ENCODE measurements at regions not wholly inside any gene's neighbourhood (a gene's known extent, or its start where the extent isn't known, plus 50 kb on each side); places are given as distances from the start of the nearest gene placed in this dataset.

DNA sequence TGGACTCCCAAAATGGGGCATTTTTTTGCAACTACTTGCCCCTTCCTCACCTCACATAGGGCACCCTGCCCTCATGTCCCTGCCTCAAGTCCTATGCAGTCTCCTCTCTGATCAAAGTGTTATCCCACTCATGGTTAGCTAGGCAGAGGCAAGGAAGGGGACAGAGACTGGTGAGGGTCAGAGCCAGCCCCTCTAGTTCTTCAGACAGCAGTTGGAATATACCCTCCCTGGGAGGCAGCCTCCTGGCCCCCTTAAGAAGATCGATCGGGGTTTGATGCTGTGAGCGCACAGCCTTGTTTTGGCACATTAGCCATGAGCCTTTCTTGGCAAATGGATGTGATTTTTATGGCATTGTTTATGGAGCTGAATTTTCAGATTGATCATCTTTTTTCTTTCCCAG, 436.9 kb downstream of the BUD13 start:
- H3K4me3 ChIP-seq (ENCODE audit: control insufficient read depth, low read depth, low read length), result no peak overlapping the region
- TF ChIP-seq, protein P1, sequence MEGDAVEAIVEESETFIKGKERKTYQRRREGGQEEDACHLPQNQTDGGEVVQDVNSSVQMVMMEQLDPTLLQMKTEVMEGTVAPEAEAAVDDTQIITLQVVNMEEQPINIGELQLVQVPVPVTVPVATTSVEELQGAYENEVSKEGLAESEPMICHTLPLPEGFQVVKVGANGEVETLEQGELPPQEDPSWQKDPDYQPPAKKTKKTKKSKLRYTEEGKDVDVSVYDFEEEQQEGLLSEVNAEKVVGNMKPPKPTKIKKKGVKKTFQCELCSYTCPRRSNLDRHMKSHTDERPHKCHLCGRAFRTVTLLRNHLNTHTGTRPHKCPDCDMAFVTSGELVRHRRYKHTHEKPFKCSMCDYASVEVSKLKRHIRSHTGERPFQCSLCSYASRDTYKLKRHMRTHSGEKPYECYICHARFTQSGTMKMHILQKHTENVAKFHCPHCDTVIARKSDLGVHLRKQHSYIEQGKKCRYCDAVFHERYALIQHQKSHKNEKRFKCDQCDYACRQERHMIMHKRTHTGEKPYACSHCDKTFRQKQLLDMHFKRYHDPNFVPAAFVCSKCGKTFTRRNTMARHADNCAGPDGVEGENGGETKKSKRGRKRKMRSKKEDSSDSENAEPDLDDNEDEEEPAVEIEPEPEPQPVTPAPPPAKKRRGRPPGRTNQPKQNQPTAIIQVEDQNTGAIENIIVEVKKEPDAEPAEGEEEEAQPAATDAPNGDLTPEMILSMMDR (IDR thresholded peaks at IDR 0.05; ENCODE audit: control insufficient read depth, insufficient read depth, low read depth, low read length, missing control alignments), result no peak
- no peak for DNase-seq (ENCODE audit: low read depth)

DNA sequence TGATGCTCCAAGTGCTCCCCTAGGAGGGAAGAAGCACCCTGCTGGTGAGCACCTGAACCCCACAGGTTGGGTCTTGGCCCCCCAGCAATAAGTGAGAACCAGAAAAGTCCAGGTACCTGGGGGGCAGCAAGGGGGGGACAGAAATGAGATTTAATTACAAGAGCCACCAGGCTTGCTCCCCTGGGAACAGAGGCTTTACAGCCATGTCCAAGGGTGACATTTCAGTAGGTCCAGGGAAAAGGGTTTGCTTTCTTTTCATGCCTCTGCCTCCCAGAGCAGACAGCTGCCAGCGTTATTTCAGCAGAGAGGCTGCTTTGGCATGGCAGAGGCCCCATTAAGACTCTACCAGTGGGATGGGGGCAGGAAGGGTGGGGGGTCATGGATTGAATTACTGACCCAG, 437.7 kb downstream of the BUD13 start:
- TF ChIP-seq, protein P1 (IDR thresholded peaks at IDR 0.05; ENCODE audit: control insufficient read depth, insufficient read depth, low read depth, low read length, missing control alignments), result no peak
- H3K4me3 ChIP-seq (ENCODE audit: control insufficient read depth, low read depth, low read length), result no peak overlapping the region
- DNase-seq (ENCODE audit: low read depth), result no peak

DNA sequence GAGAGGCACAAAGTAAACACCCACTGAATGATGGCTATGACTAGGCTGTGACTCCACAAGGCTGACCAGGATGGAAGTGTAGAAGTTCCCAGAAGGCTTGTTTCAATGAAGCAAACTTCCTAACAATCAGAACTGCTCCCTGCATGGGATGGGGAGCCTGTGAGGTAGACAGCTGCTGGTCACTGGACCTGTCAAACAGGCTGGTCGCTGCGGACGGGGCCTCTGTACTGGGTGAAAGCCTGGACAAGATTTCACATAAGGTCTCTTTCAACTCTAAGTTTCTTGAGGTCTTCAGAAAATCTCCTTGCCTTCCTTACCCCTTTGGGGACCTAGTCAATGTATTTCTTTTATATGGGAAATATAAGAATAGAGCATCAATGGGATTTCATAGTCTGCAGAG, 438.2 kb downstream of the BUD13 start:
- H3K4me3 ChIP-seq (ENCODE audit: control insufficient read depth, low read depth, low read length), result no peak overlapping the region
- DNase-seq (ENCODE audit: low read depth), result no peak
- TF ChIP-seq, protein P1 (IDR thresholded peaks at IDR 0.05; ENCODE audit: control insufficient read depth, insufficient read depth, low read depth, low read length, missing control alignments), result no peak

DNA sequence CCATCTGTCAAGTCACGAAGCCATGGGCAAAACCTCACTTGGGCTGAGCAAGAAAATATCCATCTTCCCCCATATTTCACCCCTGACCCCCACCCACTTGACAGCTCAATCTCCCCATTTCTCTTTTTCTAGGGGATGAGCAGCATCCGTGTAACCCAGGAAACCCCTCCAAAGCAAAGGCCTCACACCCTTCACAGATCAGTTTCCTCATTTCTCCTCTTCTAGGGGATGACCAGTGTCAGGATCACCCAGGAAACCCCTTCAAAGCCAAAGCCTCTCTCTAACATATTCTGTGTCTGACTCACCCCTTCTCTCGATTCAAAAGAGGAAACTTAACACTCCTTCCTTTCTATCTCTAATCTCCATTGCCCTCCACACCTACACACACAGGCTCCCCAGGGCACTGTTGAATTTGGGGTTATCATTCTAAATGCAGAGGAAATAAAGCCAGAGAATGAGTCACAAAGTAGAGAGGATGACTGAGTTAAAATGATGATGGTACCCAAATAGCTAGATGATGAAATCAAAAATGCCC, 439.7 kb downstream of the BUD13 start:
- no peak overlapping the region for H3K4me3 ChIP-seq (ENCODE audit: control insufficient read depth, low read depth, low read length)
- TF ChIP-seq, protein P1 (IDR thresholded peaks at IDR 0.05; ENCODE audit: control insufficient read depth, insufficient read depth, low read depth, low read length, missing control alignments), result no peak
- no peak for DNase-seq (ENCODE audit: low read depth)

DNA sequence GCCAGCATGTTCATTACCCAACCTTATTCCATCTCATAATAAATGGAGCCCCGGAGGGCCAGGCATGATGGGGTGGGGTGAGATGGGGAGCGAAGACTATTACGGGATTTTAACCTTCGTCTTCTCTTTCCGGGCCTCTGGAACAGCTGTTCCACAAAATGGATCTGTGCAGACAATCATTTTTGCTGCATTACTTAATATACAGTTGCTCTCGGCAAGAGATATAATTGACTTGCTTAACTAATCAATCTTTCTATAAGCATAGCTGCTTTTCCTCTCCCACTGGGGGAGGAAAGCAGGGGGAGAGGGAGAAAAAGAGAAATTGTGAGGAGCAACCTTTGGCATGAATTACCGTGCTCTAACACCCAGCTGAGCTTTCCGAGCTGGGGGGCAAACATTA, 440.4 kb downstream of the BUD13 start:
- TF ChIP-seq, protein P1 (IDR thresholded peaks at IDR 0.05; ENCODE audit: control insufficient read depth, insufficient read depth, low read depth, low read length, missing control alignments), result no peak
- no peak overlapping the region for H3K4me3 ChIP-seq (ENCODE audit: control insufficient read depth, low read depth, low read length)
- DNase-seq (ENCODE audit: low read depth), result no peak

DNA sequence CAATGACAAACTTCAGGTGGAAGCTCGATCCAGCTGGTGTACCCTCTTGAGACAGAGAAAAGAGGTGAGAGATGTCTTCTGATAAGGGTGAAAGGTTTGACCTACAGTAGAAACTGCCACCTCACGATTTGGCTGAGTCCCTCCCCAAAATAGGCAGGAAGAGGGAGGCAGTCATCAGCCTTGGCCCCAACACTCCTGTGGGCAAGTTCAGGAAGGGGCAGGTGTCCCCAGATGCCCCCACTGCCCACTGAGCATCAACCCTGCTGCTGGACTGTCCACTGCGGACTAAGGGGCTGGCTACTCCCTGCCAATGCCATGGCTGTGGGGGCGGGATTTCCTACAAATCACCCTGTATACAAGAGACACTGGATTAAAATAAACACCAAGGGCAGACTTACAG, 441.4 kb downstream of the BUD13 start:
- no peak for DNase-seq (ENCODE audit: low read depth)
- TF ChIP-seq, protein P1 (IDR thresholded peaks at IDR 0.05; ENCODE audit: control insufficient read depth, insufficient read depth, low read depth, low read length, missing control alignments), result no peak
- H3K4me3 ChIP-seq (ENCODE audit: control insufficient read depth, low read depth, low read length), result no peak overlapping the region

Data from AG09309 (cell line).